ENCODE measurements at regions not wholly inside any gene's neighbourhood (a gene's known extent, or its start where the extent isn't known, plus 50 kb on each side); places are given as distances from the start of the nearest gene placed in this dataset.

DNA sequence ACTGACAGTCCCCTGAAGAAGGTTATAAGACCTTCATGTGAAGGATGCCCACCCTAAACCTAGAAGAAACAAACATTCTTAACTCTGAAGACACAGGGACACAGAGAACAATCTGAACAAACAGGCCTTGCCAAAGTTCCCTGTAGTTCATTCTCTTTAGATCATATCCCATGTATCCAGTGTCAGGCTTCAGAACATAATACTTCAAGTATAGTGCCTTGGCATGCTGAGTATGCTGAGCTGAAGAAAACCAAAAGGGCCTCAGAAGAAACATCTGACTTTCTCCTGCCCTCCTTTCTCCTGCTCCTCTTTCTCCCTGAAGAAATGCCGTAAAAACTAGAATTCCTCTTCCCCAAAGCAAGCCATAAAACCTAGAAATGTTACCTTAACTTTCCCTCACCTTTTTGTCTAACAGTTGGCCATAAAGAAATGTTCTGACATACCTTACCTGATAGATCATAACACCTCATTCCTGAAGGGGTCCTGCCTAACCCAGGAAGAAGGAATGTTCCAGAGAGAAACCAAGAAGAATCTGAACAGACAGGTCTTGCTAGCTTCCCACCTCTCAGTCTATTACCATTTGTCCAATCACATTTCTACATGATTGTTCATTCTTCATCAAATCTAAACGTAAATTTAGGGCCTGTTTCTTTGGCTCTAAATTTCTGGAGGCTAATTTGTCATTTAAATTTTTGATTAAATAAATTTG lies 160.1 kb upstream of the ZC3H15 start:
- no peaks in the 10 kb centered on the region for H3K9me3 ChIP-seq
- H3K9ac ChIP-seq (ENCODE audit: low read depth in 2 of 2, low read length in 2 of 2) = no peak overlapping the region
- no peak overlapping the region for H3K4me3 ChIP-seq
- no peaks in the 10 kb centered on the region for H3K27me3 ChIP-seq
- no peaks in the 10 kb centered on the region for H3K36me3 ChIP-seq
- TF ChIP-seq, protein P1, sequence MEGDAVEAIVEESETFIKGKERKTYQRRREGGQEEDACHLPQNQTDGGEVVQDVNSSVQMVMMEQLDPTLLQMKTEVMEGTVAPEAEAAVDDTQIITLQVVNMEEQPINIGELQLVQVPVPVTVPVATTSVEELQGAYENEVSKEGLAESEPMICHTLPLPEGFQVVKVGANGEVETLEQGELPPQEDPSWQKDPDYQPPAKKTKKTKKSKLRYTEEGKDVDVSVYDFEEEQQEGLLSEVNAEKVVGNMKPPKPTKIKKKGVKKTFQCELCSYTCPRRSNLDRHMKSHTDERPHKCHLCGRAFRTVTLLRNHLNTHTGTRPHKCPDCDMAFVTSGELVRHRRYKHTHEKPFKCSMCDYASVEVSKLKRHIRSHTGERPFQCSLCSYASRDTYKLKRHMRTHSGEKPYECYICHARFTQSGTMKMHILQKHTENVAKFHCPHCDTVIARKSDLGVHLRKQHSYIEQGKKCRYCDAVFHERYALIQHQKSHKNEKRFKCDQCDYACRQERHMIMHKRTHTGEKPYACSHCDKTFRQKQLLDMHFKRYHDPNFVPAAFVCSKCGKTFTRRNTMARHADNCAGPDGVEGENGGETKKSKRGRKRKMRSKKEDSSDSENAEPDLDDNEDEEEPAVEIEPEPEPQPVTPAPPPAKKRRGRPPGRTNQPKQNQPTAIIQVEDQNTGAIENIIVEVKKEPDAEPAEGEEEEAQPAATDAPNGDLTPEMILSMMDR (IDR thresholded peaks at IDR 0.05) = no peak
- H3K27ac ChIP-seq = no peak overlapping the region
- H3K4me1 ChIP-seq = no peaks in the 10 kb centered on the region
- intact Hi-C loops (cut with DNase I) = no loop called here
- DNase-seq = no peak

DNA sequence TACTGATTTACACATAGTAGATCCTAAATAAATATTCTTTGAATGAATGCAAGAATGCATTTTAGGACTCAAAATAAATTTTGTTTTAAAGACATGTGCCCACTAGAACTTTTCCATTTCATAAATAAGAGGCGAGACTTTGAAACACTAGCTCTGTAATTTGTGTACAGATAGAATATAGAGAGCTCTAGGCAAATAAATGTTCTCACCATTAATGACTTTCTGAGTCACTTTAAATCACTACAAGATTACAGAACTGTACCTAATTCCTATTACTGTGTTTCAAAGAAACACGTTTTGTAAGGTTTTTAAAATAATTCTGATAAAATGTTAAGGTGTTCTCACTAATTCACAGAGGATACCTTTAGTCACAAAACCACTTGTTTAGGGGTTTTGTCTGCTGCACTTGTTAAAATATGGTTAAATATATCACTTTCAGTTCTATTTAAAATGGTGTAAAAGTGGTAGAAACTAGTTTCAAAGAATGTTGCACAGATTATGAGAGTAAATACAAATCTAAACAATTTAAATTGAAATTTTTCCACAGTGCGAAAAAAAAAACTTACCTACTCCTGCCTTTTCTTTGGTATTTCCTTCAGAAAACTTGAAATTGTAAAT lies 158.7 kb upstream of the ZC3H15 start:
- TF ChIP-seq, protein P1 (IDR thresholded peaks at IDR 0.05) = no peak
- Histone ChIP-seq H3K27ac (no peak overlapping the region), H3K9ac (ENCODE audit: low read depth in 2 of 2, low read length in 2 of 2) (no peak overlapping the region), H3K36me3 (no peaks in the 10 kb centered on the region), H3K4me1 (no peaks in the 10 kb centered on the region), H3K9me3 (no peaks in the 10 kb centered on the region), H3K27me3 (no peaks in the 10 kb centered on the region), H3K4me3 (no peak overlapping the region)
- intact Hi-C loops (cut with DNase I) = no loop called here
- no peak for DNase-seq

DNA sequence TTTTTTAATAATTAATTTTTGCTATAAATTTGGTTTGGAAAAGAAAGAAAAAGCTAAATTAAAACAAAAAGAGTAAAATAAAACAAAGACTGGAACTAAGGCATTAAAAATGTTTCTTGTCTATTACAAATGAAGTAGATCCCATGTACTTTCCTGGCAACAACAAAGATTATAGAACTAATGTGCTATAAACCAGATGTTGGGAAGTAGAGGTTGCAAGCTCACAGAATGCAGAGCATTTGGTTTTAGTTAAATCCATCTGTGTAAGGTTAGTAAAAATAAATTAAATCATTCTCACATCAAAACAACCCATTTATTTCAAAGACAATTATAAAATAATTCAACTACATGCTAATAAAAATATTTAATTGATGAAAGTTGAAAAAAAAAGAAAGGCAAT lies 157.2 kb upstream of the ZC3H15 start:
- Histone ChIP-seq H3K36me3 (no peaks in the 10 kb centered on the region), H3K27me3 (no peaks in the 10 kb centered on the region), H3K4me1 (no peaks in the 10 kb centered on the region), H3K9me3 (no peaks in the 10 kb centered on the region), H3K9ac (ENCODE audit: low read depth in 2 of 2, low read length in 2 of 2) (no peak overlapping the region), H3K4me3 (no peak overlapping the region), H3K27ac (no peak overlapping the region)
- no peak for DNase-seq
- TF ChIP-seq, protein P1 (IDR thresholded peaks at IDR 0.05) = no peak
- intact Hi-C loops (cut with DNase I) = no loop called here

DNA sequence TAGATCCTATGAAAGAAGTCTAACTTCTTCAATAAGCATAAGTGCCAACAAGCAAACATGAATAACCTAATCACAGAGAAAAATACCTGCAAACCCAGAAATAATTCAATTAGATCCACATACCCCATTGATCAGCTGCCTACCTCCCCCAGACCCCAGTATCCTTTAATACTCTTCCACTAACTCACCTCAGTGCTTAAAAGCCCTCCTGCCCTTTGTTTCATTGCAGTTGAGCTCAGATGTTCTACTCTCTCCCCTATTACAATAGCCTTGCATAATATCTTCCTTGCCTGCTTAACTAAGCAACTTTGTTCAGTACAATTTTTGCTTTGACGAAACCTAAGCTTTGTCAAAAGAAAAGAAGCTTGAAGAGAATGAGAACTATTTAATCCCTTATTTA lies 156.0 kb upstream of the ZC3H15 start:
- no peak for DNase-seq
- no peak overlapping the region for H3K4me3 ChIP-seq
- TF ChIP-seq, protein P1 (IDR thresholded peaks at IDR 0.05) = no peak
- H3K27me3 ChIP-seq = no peaks in the 10 kb centered on the region
- H3K36me3 ChIP-seq = no peaks in the 10 kb centered on the region
- no peaks in the 10 kb centered on the region for H3K4me1 ChIP-seq
- no peak overlapping the region for H3K27ac ChIP-seq
- intact Hi-C loops (cut with DNase I) = no loop called here
- H3K9ac ChIP-seq (ENCODE audit: low read depth in 2 of 2, low read length in 2 of 2) = no peak overlapping the region
- H3K9me3 ChIP-seq = no peaks in the 10 kb centered on the region

DNA sequence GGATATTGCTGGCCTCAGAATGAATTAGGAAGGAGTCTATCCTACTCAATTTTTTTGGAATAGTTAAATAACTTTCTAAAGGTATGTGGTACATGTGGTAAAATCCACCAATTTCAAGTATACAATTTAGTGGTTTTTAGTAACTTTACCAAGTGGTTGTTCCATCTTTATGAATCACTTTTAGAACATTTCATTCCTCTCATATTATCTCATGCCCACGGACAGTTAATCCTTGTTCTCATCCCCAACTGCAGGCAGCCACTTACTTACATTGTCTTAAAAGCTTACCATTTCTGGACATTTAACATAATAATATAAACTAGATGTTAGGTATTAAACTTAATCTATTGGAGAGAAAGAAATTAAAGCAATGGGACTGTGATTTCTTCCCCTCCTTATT lies 146.3 kb upstream of the ZC3H15 start:
- Histone ChIP-seq H3K4me1 (no peaks in the 10 kb centered on the region), H3K9me3 (no peaks in the 10 kb centered on the region), H3K4me3 (no peak overlapping the region), H3K9ac (ENCODE audit: low read depth in 2 of 2, low read length in 2 of 2) (no peak overlapping the region), H3K36me3 (no peaks in the 10 kb centered on the region), H3K27ac (no peak overlapping the region), H3K27me3 (no peaks in the 10 kb centered on the region)
- no peak for DNase-seq
- intact Hi-C loops (cut with DNase I) = no loop called here
- TF ChIP-seq, protein P1 (IDR thresholded peaks at IDR 0.05) = no peak
